Stimulated activated CD4-positive, alpha-beta T cell treated with anti-CD3 and anti-CD28 coated beads, Interleukin-2, amount 100 ng/mL, for 4 hours (primary cell): ENCODE measurements at regions not wholly inside any gene's neighbourhood (a gene's known extent, or its start where the extent isn't known, plus 50 kb on each side); places are given as distances from the start of the nearest gene placed in this dataset.
"Not testable (repeated sequence)": the region's sequence is repeated elsewhere in the genome, so short reads cannot be mapped to it uniquely, and the experiment has no call there.

Experiments used
- DNase-seq: peaks from one replicate; pipeline ENCODE4 v3.0.0-alpha.2; 2020; ENCODE audit warnings: low read depth

DNA sequence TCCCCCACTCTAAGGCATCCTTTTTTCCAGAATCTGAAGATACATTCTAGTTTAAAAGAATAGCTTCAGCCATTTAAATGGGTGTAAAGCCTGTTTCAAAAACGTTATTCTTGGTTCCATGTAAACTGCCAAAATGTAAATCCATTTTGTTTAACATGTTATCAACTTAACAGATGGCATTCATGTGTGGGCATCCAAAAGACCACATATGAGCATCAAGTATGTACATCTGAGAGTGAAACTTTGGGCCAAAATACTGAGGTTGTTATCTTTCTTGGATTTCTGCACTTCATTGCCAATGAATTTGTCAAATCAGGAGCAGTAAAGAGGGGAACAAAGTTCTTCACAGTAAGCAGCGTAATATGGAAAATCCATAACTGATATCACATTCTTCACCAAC, 395.4 kb downstream of the ZNF804A start:
- DNase-seq: no peak

GRCh38 chr2:185006481-185006880, 408.2 kb downstream of the ZNF804A start:
- DNase-seq: no peak

GRCh38 chr2:185012643-185013042, 414.3 kb downstream of the ZNF804A start:
- no peak for DNase-seq

GRCh38 chr2:185014076-185014475, 415.7 kb downstream of the ZNF804A start:
- DNase-seq: no peak

GRCh38 chr2:185025891-185026290, 427.6 kb downstream of the ZNF804A start:
- DNase-seq: not testable (repeated sequence)

GRCh38 chr2:185035906-185036305, 437.6 kb downstream of the ZNF804A start:
- no peak for DNase-seq

DNA sequence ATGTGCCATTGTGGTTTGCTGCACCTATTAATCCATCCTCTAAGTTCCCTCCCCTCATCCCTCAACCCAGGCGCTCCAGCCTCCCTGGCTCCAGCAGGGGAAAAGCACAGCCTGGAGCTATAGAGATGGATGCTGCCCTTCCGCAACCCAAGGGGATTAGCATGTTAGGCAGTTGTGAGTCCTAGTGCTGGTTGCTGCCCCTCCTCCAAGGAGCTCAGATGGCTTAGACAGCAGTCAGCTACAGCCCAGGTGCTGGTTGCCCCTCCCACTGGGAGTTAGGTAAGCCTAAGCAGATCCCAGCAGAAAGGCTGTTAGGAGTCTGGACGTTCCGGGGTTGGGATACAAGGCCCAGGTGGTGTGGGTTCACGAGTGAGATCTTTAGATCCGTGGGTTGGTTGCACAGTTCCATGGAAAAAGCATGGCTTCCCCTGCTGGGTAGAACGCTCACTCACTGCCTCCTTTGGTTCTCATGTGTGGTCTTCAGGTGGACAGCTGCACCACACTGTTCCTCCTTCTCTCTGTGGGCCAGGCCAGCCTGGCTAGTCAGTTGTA, 446.1 kb downstream of the ZNF804A start:
- DNase-seq: no peak

DNA sequence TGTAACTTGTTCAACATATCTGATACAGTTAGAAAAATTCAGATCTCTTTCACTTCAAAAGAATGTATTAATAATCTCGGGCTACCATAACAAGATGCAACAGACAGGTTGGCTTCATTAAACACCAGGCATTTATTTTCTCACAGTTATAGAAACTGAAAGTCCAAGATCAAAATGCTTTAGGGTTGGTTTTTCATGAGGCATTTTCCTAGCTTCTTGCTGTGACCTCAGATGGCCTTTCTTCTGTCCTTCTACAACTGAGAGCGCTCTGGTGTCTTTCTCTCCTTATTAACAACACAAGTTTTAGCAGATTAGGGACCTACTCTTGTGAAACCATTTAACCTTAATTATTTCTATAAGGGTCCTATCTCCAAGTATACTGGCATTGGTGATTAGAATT, 452.5 kb downstream of the ZNF804A start:
- DNase-seq: no peak

GRCh38 chr2:185063761-185064160, 465.4 kb downstream of the ZNF804A start:
- no peak for DNase-seq

DNA sequence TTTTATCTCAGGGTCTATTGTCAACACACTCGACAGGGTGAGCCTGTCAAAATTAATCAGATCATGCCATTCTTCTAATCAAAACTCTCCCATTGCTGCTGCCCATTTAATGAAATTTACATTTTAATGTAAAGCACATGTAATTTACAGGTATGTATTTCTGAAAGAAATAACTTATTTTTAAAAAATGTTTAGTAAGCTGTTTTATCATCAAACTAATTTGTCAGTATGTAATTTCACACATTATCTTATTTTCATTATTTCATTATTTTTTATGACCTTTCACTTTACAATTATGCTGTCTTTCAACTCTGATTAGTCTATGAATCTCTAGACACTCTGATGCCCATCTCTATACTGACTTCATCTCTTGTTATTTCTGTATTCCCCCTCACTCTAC, 467.8 kb downstream of the ZNF804A start:
- no peak for DNase-seq

- DNase-seq: no peak
Measured at GRCh38 chr2:185069107-185069506, 470.8 kb downstream of the ZNF804A start.

- no peak for DNase-seq
Measured at GRCh38 chr2:185074156-185074555, 475.8 kb downstream of the ZNF804A start.

GRCh38 chr2:185082749-185083148, 484.4 kb downstream of the ZNF804A start:
- no peak for DNase-seq

- no peak for DNase-seq
Measured at GRCh38 chr2:185108588-185108987, 510.3 kb downstream of the ZNF804A start.

GRCh38 chr2:185127412-185127811, 529.1 kb downstream of the ZNF804A start:
- DNase-seq: no peak

- no peak for DNase-seq
Measured at GRCh38 chr2:185128346-185128745, 530.0 kb downstream of the ZNF804A start.

DNA sequence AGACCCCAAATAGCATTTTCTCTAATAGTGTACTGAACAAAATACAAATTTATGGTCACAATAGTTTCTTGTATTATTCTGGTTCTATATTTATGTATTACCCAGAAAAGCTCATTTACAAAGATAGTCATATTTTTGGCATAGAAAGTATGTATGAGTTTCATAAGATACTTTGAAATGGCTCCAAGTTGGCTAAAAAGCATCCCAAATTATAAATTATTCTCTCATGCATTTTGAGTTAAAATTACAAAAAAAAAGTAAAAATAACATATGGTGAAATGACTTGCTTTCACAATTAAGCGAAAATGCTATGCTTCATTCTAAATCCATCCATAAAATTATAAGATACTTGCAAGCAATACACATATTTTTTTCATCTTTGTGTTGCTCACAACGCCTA, 530.7 kb downstream of the ZNF804A start:
- DNase-seq: no peak

GRCh38 chr2:185130685-185131084, 532.4 kb downstream of the ZNF804A start:
- no peak for DNase-seq

GRCh38 chr2:185132501-185133041, 534.2 kb downstream of the ZNF804A start:
- no peak for DNase-seq

- DNase-seq: no peak
Measured at GRCh38 chr2:185137700-185138099, 539.4 kb downstream of the ZNF804A start.

- no peak for DNase-seq
Measured at GRCh38 chr2:185142677-185143076, 544.3 kb downstream of the ZNF804A start.

DNA sequence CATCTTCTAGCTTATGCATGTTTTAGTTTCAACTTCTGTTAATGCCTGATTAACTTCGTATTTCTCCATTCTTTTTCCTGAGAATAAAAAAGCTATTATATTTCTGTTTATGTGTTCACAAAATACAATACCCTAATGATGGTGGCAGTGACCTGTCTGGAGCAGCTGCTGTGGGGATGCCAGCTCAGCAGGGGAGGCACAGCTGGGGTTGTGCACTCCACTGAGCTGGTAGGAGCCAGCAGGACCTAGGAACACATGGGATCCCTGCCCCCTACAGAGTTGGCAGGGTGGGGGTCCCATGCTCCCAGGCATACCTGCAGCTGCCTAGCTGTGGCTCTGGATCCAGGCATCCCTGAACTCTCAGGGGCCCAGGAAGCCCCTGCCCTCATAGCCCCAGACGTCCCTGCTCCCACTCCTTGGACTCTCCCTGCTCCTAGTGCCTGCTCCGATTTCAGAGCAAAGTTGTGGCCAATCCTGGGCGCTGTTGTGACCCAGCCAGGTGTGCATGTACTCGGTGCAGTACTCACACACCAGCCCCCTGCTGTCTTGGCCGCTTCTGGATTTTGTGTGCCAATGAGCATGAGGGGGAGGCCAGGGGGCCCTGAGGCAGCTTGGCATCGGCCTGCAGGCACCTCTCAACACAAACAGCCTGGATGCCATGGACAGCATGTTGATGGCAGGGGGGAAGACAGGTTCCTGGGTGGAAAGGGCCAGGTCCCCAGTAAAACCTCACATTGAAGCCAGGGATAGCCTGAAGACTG, 546.0 kb downstream of the ZNF804A start:
- DNase-seq: no peak

- DNase-seq: no peak
Measured at GRCh38 chr2:185145316-185146121, 547.2 kb downstream of the ZNF804A start.
